ENCODE measurements at regions not wholly inside any gene's neighbourhood (a gene's known extent, or its start where the extent isn't known, plus 50 kb on each side); places are given as distances from the start of the nearest gene placed in this dataset.
"Not testable (repeated sequence)": the region's sequence is repeated elsewhere in the genome, so short reads cannot be mapped to it uniquely, and the experiment has no call there.

DNA sequence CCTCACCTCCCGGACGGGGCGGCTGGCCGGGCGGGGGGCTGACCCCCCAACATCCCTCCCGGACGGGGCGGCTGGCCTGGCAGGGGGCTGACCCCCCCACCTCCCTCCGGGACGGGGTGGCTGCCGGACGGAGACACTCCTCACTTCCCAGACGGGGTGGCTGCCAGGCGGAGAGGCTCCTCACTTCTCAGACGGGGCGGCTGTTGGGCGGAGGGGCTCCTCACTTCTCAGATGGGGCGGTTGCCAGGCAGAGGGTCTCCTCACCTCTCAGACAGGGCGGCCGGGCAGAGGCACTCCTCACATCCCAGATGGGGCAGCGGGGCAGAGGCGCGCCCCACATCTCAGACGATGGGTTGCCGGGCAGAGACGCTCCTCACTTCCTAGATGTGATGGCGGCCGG, 1280.7 kb upstream of the SEL1L start:
- TF ChIP-seq EP300 (IDR thresholded peaks at IDR 0.05; ENCODE audit: low read depth); POLR2AphosphoS5 (IDR thresholded peaks at IDR 0.05): not testable (repeated sequence)
- TF ChIP-seq, protein P1, sequence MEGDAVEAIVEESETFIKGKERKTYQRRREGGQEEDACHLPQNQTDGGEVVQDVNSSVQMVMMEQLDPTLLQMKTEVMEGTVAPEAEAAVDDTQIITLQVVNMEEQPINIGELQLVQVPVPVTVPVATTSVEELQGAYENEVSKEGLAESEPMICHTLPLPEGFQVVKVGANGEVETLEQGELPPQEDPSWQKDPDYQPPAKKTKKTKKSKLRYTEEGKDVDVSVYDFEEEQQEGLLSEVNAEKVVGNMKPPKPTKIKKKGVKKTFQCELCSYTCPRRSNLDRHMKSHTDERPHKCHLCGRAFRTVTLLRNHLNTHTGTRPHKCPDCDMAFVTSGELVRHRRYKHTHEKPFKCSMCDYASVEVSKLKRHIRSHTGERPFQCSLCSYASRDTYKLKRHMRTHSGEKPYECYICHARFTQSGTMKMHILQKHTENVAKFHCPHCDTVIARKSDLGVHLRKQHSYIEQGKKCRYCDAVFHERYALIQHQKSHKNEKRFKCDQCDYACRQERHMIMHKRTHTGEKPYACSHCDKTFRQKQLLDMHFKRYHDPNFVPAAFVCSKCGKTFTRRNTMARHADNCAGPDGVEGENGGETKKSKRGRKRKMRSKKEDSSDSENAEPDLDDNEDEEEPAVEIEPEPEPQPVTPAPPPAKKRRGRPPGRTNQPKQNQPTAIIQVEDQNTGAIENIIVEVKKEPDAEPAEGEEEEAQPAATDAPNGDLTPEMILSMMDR (IDR thresholded peaks at IDR 0.05), result not testable (repeated sequence)

All from transverse colon (tissue), 4 donors.